GM12878 (cell line): ENCODE measurements at regions not wholly inside any gene's neighbourhood (a gene's known extent, or its start where the extent isn't known, plus 50 kb on each side); places are given as distances from the start of the nearest gene placed in this dataset.

ENCODE experiments used
- CBX5 ChIP-seq: sonication (generic); IDR thresholded peaks from 2 replicates; pipeline ENCODE4 v1.6.1; 2016; ENCODE audit warnings: low read depth, moderate library complexity, mild to moderate bottlenecking, inconsistent platforms
- IRF4 ChIP-seq: IDR thresholded peaks from 2 replicates; pipeline ENCODE4 v1.6.1; 2011; ENCODE audit warnings: low read depth, low read length
- NRF1 ChIP-seq: conservative IDR thresholded peaks from 2 replicates; pipeline ENCODE4 v1.6.1; 2011; ENCODE audit warnings: mild to moderate bottlenecking, low read depth, low read length, improper control_type of control experiment
- PAX8 ChIP-seq: fragments of 450-650 bp; IDR thresholded peaks from 2 replicates; pipeline ENCODE4 v1.6.1; 2017; ENCODE audit warnings: mild to moderate bottlenecking, moderate library complexity
- ZNF24 ChIP-seq: fragments of 450-650 bp; IDR thresholded peaks from 2 replicates; pipeline ENCODE4 v1.6.1; 2017; ENCODE audit warnings: antibody characterized with exemption, mild to moderate bottlenecking
- TF ChIP-seq, protein P1 (sequence below): fragments of 450-650 bp; formaldehyde crosslinking; IDR thresholded peaks from 2 replicates; pipeline ENCODE4 v1.5.0; 2022; ENCODE audit warnings: mild to moderate bottlenecking, missing genetic modification characterization
- TF ChIP-seq, protein P2 (sequence below): fragments of 450-650 bp; IDR thresholded peaks from 2 replicates; pipeline ENCODE4 v1.6.1; 2017; ENCODE audit warnings: low read depth, mild to moderate bottlenecking, moderate library complexity
- TF ChIP-seq, protein P3 (sequence below): fragments of 450-650 bp; IDR thresholded peaks from 2 replicates; pipeline ENCODE4 v1.6.1; 2016; ENCODE audit warnings: mild to moderate bottlenecking

DNA sequence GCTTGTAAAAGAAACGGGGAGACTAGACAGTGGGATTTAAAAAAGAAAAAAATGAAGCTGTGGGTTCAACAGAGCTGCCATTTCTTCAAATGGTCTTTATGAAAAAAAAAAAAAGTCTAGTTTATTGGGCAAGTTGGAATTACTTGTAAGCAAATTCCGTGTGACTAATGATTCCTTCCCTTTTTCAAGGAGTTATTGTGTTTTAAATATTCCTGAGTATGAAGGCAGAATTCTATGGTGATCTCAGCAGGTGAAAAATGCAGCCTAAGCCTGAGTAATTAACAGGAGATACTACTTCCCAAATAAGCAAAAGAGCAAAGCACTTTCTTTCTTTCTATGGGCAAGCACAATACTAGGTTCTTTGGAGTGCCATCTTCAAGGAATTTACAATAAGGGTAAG is 481.9 kb downstream of the ZNF608 start (continued):
- TF ChIP-seq, protein P1, sequence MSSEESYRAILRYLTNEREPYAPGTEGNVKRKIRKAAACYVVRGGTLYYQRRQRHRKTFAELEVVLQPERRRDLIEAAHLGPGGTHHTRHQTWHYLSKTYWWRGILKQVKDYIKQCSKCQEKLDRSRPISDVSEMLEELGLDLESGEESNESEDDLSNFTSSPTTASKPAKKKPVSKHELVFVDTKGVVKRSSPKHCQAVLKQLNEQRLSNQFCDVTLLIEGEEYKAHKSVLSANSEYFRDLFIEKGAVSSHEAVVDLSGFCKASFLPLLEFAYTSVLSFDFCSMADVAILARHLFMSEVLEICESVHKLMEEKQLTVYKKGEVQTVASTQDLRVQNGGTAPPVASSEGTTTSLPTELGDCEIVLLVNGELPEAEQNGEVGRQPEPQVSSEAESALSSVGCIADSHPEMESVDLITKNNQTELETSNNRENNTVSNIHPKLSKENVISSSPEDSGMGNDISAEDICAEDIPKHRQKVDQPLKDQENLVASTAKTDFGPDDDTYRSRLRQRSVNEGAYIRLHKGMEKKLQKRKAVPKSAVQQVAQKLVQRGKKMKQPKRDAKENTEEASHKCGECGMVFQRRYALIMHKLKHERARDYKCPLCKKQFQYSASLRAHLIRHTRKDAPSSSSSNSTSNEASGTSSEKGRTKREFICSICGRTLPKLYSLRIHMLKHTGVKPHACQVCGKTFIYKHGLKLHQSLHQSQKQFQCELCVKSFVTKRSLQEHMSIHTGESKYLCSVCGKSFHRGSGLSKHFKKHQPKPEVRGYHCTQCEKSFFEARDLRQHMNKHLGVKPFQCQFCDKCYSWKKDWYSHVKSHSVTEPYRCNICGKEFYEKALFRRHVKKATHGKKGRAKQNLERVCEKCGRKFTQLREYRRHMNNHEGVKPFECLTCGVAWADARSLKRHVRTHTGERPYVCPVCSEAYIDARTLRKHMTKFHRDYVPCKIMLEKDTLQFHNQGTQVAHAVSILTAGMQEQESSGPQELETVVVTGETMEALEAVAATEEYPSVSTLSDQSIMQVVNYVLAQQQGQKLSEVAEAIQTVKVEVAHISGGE (CRISPR knock-in tag) = no peak
- TF ChIP-seq IRF4 = no peak
- no peak for TF ChIP-seq CBX5
- TF ChIP-seq, protein P2, sequence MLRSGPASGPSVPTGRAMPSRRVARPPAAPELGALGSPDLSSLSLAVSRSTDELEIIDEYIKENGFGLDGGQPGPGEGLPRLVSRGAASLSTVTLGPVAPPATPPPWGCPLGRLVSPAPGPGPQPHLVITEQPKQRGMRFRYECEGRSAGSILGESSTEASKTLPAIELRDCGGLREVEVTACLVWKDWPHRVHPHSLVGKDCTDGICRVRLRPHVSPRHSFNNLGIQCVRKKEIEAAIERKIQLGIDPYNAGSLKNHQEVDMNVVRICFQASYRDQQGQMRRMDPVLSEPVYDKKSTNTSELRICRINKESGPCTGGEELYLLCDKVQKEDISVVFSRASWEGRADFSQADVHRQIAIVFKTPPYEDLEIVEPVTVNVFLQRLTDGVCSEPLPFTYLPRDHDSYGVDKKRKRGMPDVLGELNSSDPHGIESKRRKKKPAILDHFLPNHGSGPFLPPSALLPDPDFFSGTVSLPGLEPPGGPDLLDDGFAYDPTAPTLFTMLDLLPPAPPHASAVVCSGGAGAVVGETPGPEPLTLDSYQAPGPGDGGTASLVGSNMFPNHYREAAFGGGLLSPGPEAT = no peak
- TF ChIP-seq, protein P3, sequence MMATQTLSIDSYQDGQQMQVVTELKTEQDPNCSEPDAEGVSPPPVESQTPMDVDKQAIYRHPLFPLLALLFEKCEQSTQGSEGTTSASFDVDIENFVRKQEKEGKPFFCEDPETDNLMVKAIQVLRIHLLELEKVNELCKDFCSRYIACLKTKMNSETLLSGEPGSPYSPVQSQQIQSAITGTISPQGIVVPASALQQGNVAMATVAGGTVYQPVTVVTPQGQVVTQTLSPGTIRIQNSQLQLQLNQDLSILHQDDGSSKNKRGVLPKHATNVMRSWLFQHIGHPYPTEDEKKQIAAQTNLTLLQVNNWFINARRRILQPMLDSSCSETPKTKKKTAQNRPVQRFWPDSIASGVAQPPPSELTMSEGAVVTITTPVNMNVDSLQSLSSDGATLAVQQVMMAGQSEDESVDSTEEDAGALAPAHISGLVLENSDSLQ = no peak
- TF ChIP-seq NRF1 = no peak
- TF ChIP-seq PAX8 = no peak
- no peak for TF ChIP-seq ZNF24
